ENCODE measurements at regions not wholly inside any gene's neighbourhood (a gene's known extent, or its start where the extent isn't known, plus 50 kb on each side); places are given as distances from the start of the nearest gene placed in this dataset.
"Not testable (repeated sequence)": the region's sequence is repeated elsewhere in the genome, so short reads cannot be mapped to it uniquely, and the experiment has no call there.

GRCh38 chr2:224217962-224218347, 178.9 kb upstream of the SERPINE2 start:
- peak; percentile 83 to 91 for DNase-seq (ENCODE audit: low read depth in 2 of 2)
- no peak for TF ChIP-seq CTCF (IDR thresholded peaks at IDR 0.05; ENCODE audit: low read depth, low read length)
- no peak overlapping the region for H3K4me3 ChIP-seq (replicated peaks in 1 of 2; ENCODE audit: low read depth in 2 of 2, low read length in 2 of 2)

- DNase-seq (ENCODE audit: low read depth in 2 of 2) = no peak
- TF ChIP-seq CTCF (IDR thresholded peaks at IDR 0.05; ENCODE audit: low read depth, low read length) = no peak
- no peak overlapping the region for H3K4me3 ChIP-seq (replicated peaks in 1 of 2; ENCODE audit: low read depth in 2 of 2, low read length in 2 of 2)
Observed at GRCh38 chr2:224217233-224217961, 178.3 kb upstream of the SERPINE2 start.

DNA sequence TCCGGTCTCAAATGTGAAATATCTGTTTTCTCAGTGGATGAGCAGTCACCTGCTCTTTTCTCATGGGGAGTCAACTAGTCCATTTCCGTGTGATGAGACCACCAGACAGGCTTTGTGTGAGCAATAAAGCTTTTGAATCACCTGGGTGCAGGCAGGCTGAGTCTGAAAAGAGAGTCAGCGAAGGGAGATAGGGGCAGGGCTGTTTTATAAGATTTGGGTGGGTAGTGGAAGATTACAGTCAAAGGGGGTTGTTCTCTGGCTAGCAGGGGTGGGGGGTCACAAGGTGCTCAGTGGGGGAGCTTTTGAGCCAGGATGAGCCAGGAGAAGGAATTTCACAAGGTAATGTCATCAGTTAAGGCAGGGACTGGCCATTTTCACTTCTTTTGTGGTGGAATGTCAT, 176.5 kb upstream of the SERPINE2 start:
- not testable (repeated sequence) for DNase-seq (ENCODE audit: low read depth in 2 of 2); H3K4me3 ChIP-seq (replicated peaks in 1 of 2; ENCODE audit: low read depth in 2 of 2, low read length in 2 of 2)

GRCh38 chr2:224213396-224213795, 174.3 kb upstream of the SERPINE2 start:
- no peak for TF ChIP-seq CTCF (IDR thresholded peaks at IDR 0.05; ENCODE audit: low read depth, low read length)
- H3K4me3 ChIP-seq (replicated peaks in 1 of 2; ENCODE audit: low read depth in 2 of 2, low read length in 2 of 2) = no peak overlapping the region
- no peak for DNase-seq (ENCODE audit: low read depth in 2 of 2)

DNA sequence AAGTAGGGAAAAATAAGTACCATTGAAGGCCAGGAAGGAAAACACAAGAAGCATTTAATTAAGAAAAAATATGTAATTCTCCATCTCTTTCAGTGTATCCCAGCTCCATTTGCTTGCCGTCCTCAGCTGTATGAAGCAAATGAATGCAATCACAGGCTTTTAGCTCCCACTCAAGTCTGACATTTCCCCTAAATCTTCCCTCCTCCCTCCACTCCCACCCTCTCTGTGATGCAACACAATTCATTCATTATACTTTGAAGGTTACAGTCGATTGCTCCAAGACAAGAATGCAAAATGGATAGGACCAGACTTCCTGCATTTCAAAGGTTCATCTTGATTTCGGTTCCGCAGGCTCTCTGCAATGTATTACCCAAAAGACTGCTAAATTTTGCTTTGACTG, 172.7 kb upstream of the SERPINE2 start:
- H3K4me3 ChIP-seq (replicated peaks in 1 of 2; ENCODE audit: low read depth in 2 of 2, low read length in 2 of 2) = no peak overlapping the region
- peak in 1 of 2 donors; percentile 74 for DNase-seq (ENCODE audit: low read depth in 2 of 2)
- TF ChIP-seq CTCF (IDR thresholded peaks at IDR 0.05; ENCODE audit: low read depth, low read length) = no peak

- no peak for DNase-seq (ENCODE audit: low read depth in 2 of 2)
- TF ChIP-seq CTCF (IDR thresholded peaks at IDR 0.05; ENCODE audit: low read depth, low read length) = no peak
- no peak overlapping the region for H3K4me3 ChIP-seq (replicated peaks in 1 of 2; ENCODE audit: low read depth in 2 of 2, low read length in 2 of 2)
Observed at GRCh38 chr2:224211181-224211480, 172.0 kb upstream of the SERPINE2 start.

DNA sequence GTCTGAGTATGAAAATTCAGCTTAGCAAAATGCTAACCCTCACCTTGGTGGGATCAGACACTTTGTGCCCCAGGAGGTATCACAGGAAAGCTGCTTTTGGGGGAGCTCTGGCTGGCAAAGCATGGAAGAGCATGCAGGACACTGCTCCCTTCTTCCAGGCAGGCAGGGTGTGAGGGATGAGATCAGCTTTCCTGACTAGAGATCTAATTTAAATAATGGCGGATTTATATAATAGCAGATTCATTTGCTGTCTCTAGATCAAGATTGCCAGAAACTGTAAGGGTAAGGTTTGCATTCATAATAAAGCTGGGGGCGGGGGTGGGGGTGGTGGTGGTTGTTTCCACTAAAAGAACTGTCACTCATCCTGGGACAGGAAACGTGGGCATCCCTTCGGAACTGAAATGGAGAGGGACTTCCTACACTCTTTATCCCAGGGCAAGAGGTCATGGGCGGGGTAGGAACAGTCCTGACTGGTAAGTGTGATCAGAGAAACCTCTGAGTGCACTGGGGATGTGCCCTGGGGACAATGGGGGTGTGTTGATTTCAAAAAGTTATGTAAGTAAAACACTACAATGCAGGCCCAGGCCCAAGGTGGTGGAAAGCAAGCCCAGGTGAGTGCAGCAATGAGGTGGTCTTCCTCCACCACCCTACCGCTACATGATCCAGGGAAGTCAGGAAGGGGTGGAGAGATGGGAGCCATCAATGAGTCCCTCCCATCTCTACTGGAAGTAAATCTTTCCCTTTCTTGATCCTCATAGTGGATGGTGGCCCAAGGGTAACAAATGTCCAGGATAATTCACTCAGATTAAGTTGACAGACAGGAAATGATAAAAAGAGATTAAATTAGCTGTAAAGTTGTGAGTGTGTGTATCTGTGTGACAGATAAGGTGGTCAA, 171.4 kb upstream of the SERPINE2 start:
- no peak overlapping the region for H3K4me3 ChIP-seq (replicated peaks in 1 of 2; ENCODE audit: low read depth in 2 of 2, low read length in 2 of 2)
- no peak for TF ChIP-seq CTCF (IDR thresholded peaks at IDR 0.05; ENCODE audit: low read depth, low read length)
- DNase-seq (ENCODE audit: low read depth in 2 of 2) = no peak

Data from cardiac fibroblast (primary cell).